SK-N-SH (cell line): ENCODE measurements at regions not wholly inside any gene's neighbourhood (a gene's known extent, or its start where the extent isn't known, plus 50 kb on each side); places are given as distances from the start of the nearest gene placed in this dataset.

Source experiments
- CTCF ChIA-PET: fragments of 300-600, 350-600 bp; formaldehyde crosslinking; extraction: SDS; loops from one replicate; lab custom pipeline; 2021; lab: Yijun Ruan, JAX
- POLR2A ChIA-PET: fragments of 350-600 bp; sonication (Branson Sonifier 250); formaldehyde crosslinking; extraction: SDS; loops from one replicate; lab custom pipeline; 2020; ENCODE audit warnings: antibody characterized with exemption, inconsistent platforms; lab: Yijun Ruan, JAX
- DNase-seq: peaks from one replicate; pipeline ENCODE4 v3.0.0; 2012
- H2AFZ ChIP-seq: fragments of 200-600 bp; sonication (generic); 2 replicates; pipeline ENCODE4 v1.8.1; 2016; ENCODE audit warnings: antibody characterized with exemption, mild to moderate bottlenecking, low read depth
- H3F3A ChIP-seq: fragments of 200-600 bp; sonication (generic); replicated peaks from 2 replicates; pipeline ENCODE3; 2016; ENCODE audit warnings: antibody characterized with exemption, mild to moderate bottlenecking; ENCODE audit not compliant: insufficient read depth
- H3K27ac ChIP-seq, 2 experiments: fragments of 200-500 bp in 1 of 2; fragments of 200-600 bp in 1 of 2; sonication (Bioruptor generic) in 1 of 2; sonication (generic), shearing (Covaris generic) in 1 of 2; 2 replicates each; pipeline versions ENCODE4 v1.5.1 to v1.6.1; 2014 to 2016; ENCODE audit warnings: low read depth in 2 of 2, inconsistent platforms in 1 of 2, low read length in 1 of 2, mild to moderate bottlenecking in 1 of 2, mixed read lengths in 1 of 2
- H3K27me3 ChIP-seq: fragments of 200-600 bp; sonication (generic), shearing (Covaris generic); 2 replicates; pipeline ENCODE4 v1.6.1; 2016; ENCODE audit warnings: mixed run types; ENCODE audit not compliant: insufficient read depth
- H3K36me3 ChIP-seq, 2 experiments: fragments of 200-500 bp in 1 of 2; fragments of 200-600 bp in 1 of 2; sonication (Bioruptor generic) in 1 of 2; sonication (generic) in 1 of 2; replicated peaks in 1 of 2; 2 replicates each; pipeline versions ENCODE3 to v1.5.1; 2014 to 2016; ENCODE audit warnings: low read length in 1 of 2, mild to moderate bottlenecking in 1 of 2; ENCODE audit not compliant: insufficient read depth in 2 of 2, control insufficient read depth in 1 of 2
- H3K4me1 ChIP-seq, 2 experiments: fragments of 200-500 bp in 1 of 2; fragments of 200-600 bp in 1 of 2; sonication (Bioruptor generic) in 1 of 2; sonication (generic), shearing (Covaris generic) in 1 of 2; 2 replicates each; pipeline versions ENCODE4 v1.5.1 to v1.6.1; 2014 to 2016; ENCODE audit warnings: low read depth in 1 of 2, low read length in 1 of 2, mixed run types in 1 of 2; ENCODE audit not compliant: insufficient read depth in 2 of 2, control insufficient read depth in 1 of 2
- H3K4me2 ChIP-seq: fragments of 200-600 bp; sonication (generic), shearing (Covaris generic); 2 replicates; pipeline ENCODE4 v1.6.1; 2017; ENCODE audit warnings: mixed run types
- H3K4me3 ChIP-seq, 2 experiments: fragments of 200-500 bp in 1 of 2; fragments of 200-600 bp in 1 of 2; sonication (Bioruptor generic) in 1 of 2; sonication (generic), shearing (Covaris generic) in 1 of 2; 2 replicates each; pipeline versions ENCODE4 v1.5.1 to v1.8.1; 2014 to 2016; ENCODE audit warnings: low read depth in 2 of 2, inconsistent platforms in 1 of 2, low read length in 1 of 2, mild to moderate bottlenecking in 1 of 2, mixed read lengths in 1 of 2, moderate library complexity in 1 of 2
- H3K79me2 ChIP-seq: fragments of 200-600 bp; sonication (generic); 2 replicates; pipeline ENCODE4 v1.8.1; 2017; ENCODE audit warnings: mild to moderate bottlenecking; ENCODE audit not compliant: insufficient read depth
- H3K9ac ChIP-seq: fragments of 200-600 bp; sonication (generic); 2 replicates; pipeline ENCODE4 v1.6.1; 2017; ENCODE audit warnings: mixed run types
- H3K9me2 ChIP-seq: fragments of 200-600 bp; sonication (generic); 2 replicates; pipeline ENCODE4 v1.6.1; 2017; ENCODE audit warnings: mixed run types
- H3K9me3 ChIP-seq: fragments of 200-600 bp; sonication (generic); 2 replicates; pipeline ENCODE4 v1.6.1; 2017; ENCODE audit warnings: mixed run types, mild to moderate bottlenecking, moderate library complexity
- H4K20me1 ChIP-seq: fragments of 200-600 bp; sonication (generic); 2 replicates; pipeline ENCODE4 v1.6.1; 2017; ENCODE audit warnings: mild to moderate bottlenecking, mixed run types; ENCODE audit not compliant: insufficient read depth
- CHD2 ChIP-seq: fragments of 150-350 bp; IDR thresholded peaks from 2 replicates; pipeline ENCODE4 v1.6.1; 2018; ENCODE audit warnings: low read length; ENCODE audit not compliant: partially characterized antibody
- ELF1 ChIP-seq: IDR thresholded peaks from 2 replicates; pipeline ENCODE4 v1.4.0; 2012
- EP300 ChIP-seq, 2 experiments: IDR thresholded peaks; 2 replicates each; pipeline versions ENCODE4 v1.4.0 to v1.6.1; 2012; ENCODE audit warnings: borderline replicate concordance in 1 of 2, low read depth in 1 of 2, low read length in 1 of 2
- FOSL2 ChIP-seq: IDR thresholded peaks from 2 replicates; pipeline ENCODE4 v1.4.0; 2012; ENCODE audit warnings: low read depth, mild to moderate bottlenecking, moderate library complexity, borderline replicate concordance
- GABPA ChIP-seq: IDR thresholded peaks from 2 replicates; pipeline ENCODE4 v1.4.0; 2012; ENCODE audit warnings: low read depth, mild to moderate bottlenecking
- JUND ChIP-seq: IDR thresholded peaks from 2 replicates; pipeline ENCODE4 v1.4.0; 2012
- MAX ChIP-seq: IDR thresholded peaks from 2 replicates; pipeline ENCODE4 v1.4.0; 2012; ENCODE audit warnings: low read depth
- MEF2A ChIP-seq: IDR thresholded peaks from 2 replicates; pipeline ENCODE4 v1.4.0; 2012; ENCODE audit warnings: low read depth, borderline replicate concordance
- RAD21 ChIP-seq: IDR thresholded peaks from 2 replicates; pipeline ENCODE4 v1.6.1; 2012; ENCODE audit warnings: mild to moderate bottlenecking, low read length
- RCOR1 ChIP-seq: fragments of 150-350 bp; IDR thresholded peaks from 2 replicates; pipeline ENCODE4 v1.6.1; 2017; ENCODE audit warnings: antibody characterized with exemption, low read length
- TCF12 ChIP-seq: IDR thresholded peaks from 2 replicates; pipeline ENCODE4 v1.4.0; 2012
- USF1 ChIP-seq: IDR thresholded peaks from 2 replicates; pipeline ENCODE4 v1.4.0; 2012; ENCODE audit warnings: low read depth, borderline replicate concordance
- USF2 ChIP-seq: fragments of 150-350 bp; IDR thresholded peaks from 2 replicates; pipeline ENCODE4 v1.6.1; 2017; ENCODE audit warnings: antibody characterized with exemption, low read length, low read depth, borderline replicate concordance
- YY1 ChIP-seq: IDR thresholded peaks from 2 replicates; pipeline ENCODE4 v1.4.0; 2012; ENCODE audit warnings: low read depth, mild to moderate bottlenecking
- WGBS: methylation state at CpG from one replicate; pipeline ENCODE4 v1.1.6; 2017; ENCODE audit warnings: low lambda C conversion rate; 5-methylcytosine and 5-hydroxymethylcytosine counted together
- TF ChIP-seq, protein P1 (sequence below): IDR thresholded peaks from 2 replicates; pipeline ENCODE4; 2012

GRCh38 chr16:87189426-87189825, 127.8 kb downstream of the C16orf95 start:
- Histone ChIP-seq H3K27me3 (peaks cover 10% of the 10 kb centered on the region; the same call in 1 of the 2 replicates), H3K4me1 (no peaks in the 10 kb centered on the region), H3K27ac (no peak overlapping the region), H3K36me3 (no peaks in the 10 kb centered on the region), H3K4me3 (no peak overlapping the region), H3K4me2 (no peak overlapping the region)
- no peak for DNase-seq
- POLR2A ChIA-PET: no interaction called here
- TF ChIP-seq CHD2 (no peak), JUND (no peak), RCOR1 (no peak), USF1 (no peak), ELF1 (no peak), FOSL2 (no peak), MEF2A (no peak), USF2 (no peak), TCF12 (no peak), RAD21 (no peak), EP300 (IDR thresholded peaks at IDR 0.05; ENCODE audit: borderline replicate concordance in 1 of 2, low read depth in 1 of 2, low read length in 1 of 2) (no peak), MAX (no peak), GABPA (no peak)
- TF ChIP-seq, protein P1, sequence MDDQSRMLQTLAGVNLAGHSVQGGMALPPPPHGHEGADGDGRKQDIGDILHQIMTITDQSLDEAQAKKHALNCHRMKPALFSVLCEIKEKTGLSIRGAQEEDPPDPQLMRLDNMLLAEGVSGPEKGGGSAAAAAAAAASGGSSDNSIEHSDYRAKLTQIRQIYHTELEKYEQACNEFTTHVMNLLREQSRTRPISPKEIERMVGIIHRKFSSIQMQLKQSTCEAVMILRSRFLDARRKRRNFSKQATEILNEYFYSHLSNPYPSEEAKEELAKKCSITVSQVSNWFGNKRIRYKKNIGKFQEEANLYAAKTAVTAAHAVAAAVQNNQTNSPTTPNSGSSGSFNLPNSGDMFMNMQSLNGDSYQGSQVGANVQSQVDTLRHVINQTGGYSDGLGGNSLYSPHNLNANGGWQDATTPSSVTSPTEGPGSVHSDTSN: no peak
- TF ChIP-seq, all 33 proteins: peak for 0
- H4K20me1 ChIP-seq: no peaks in the 10 kb centered on the region
- H3K9ac ChIP-seq: no peak overlapping the region
- 39% methylated on average over 8 of the region's 8 CpGs for WGBS
- no peaks in the 10 kb centered on the region for H3K79me2 ChIP-seq
- CTCF ChIA-PET: interaction anchor here (1.0 kb wide), 1 partner anchor 13 kb away, joined by 5 read pairs; no protein-coding TSS in a partner anchor
- H3F3A ChIP-seq: peaks cover 10% of the 10 kb centered on the region
- no peaks in the 10 kb centered on the region for H3K9me2 ChIP-seq
- no peaks in the 10 kb centered on the region for H3K9me3 ChIP-seq
- no peak overlapping the region for H2AFZ ChIP-seq

DNA sequence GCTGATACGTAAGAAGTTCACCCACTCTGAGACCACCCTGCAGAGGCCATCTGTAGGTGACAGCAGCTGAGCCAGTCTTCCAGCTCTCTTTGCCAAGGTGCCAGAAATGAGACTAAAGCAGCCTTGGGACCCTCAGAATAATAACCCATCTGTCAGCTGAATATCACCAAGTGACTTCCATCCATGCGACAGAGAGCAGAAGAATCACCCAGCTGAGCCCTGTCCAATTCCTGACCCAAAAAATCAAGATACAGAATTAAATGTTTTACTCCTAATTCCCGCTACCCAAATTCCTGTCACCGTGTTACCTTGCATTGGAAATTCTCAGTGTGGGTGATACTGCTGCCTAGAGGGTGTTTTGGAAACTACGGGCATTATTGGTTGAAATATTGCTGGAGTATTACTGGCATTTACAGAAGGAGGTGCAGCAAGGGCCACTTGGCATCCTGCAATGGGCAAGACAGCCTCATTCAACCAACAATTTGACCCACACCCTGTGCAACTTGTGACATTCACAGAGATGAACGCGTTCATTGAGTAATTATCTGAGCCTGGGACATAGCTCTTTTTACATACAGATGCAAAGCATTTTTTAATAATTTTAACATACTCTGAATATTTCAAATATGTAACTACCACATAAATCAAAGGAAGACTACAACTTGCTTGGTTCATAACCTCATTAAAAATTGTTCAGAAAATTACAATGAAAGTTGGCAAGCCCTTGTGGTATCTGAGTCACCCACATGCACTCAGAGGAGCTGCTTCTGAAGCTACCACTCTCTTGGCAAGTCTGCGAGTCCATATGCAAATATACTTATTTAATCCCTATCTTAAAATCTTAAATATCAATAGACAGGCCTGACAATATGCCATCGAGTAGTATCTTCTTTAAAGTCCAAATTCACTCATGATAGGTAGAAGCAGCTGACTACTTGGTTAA, 126.6 kb downstream of the C16orf95 start:
- POLR2A ChIA-PET: no interaction called here

More for the DNA sequence above, 126.6 kb downstream of the C16orf95 start:
- CTCF ChIA-PET: interaction anchor here (0.8 to 1.9 kb wide), 3 partner anchors 12 to 88 kb away, joined by 3 to 7 read pairs (median 4); no protein-coding TSS in a partner anchor
- H3K4me1 ChIP-seq: no peaks in the 10 kb centered on the region
- no peak overlapping the region for H3K9ac ChIP-seq
- H3K27ac ChIP-seq: no peak overlapping the region
- H3K36me3 ChIP-seq: no peaks in the 10 kb centered on the region
- no peak overlapping the region for H3K4me3 ChIP-seq
- no peaks in the 10 kb centered on the region for H3K9me3 ChIP-seq
- H3K27me3 ChIP-seq: peaks cover 16% of the 10 kb centered on the region; the same call in 1 of the 2 replicates
- H2AFZ ChIP-seq: no peak overlapping the region
- H3F3A ChIP-seq: peaks cover 10% of the 10 kb centered on the region
- TF ChIP-seq TCF12 (no peak), YY1 (no peak), GABPA (no peak)
- H4K20me1 ChIP-seq: no peaks in the 10 kb centered on the region
- DNase-seq: no peak
- H3K4me2 ChIP-seq: no peak overlapping the region
- H3K79me2 ChIP-seq: no peaks in the 10 kb centered on the region
- WGBS: 52% methylated on average over 8 of the region's 9 CpGs
- H3K9me2 ChIP-seq: no peaks in the 10 kb centered on the region
